Mucosa of rectum (tissue), 2 donors: ENCODE measurements at regions not wholly inside any gene's neighbourhood (a gene's known extent, or its start where the extent isn't known, plus 50 kb on each side); places are given as distances from the start of the nearest gene placed in this dataset.

Source experiments
- H3K27ac ChIP-seq, 2 donors: one replicate each; pipeline ENCODE4 v1.7.0; 2013; ENCODE audit warnings: inconsistent platforms in 2 of 2, low read depth in 2 of 2, low read length in 2 of 2
- H3K27me3 ChIP-seq, 2 donors: one replicate each; pipeline ENCODE4 v1.7.0; 2013; ENCODE audit warnings: low read length in 2 of 2; ENCODE audit not compliant: control insufficient read depth in 2 of 2, insufficient read depth in 2 of 2
- H3K36me3 ChIP-seq, 2 donors: one replicate each; pipeline ENCODE4 v1.7.0; 2013; ENCODE audit warnings: low read length in 2 of 2; ENCODE audit not compliant: control insufficient read depth in 2 of 2, insufficient read depth in 2 of 2
- H3K4me1 ChIP-seq, 2 donors: one replicate each; pipeline ENCODE4 v1.7.0; 2013; ENCODE audit warnings: low read length in 2 of 2, mild to moderate bottlenecking in 1 of 2; ENCODE audit not compliant: control insufficient read depth in 2 of 2, insufficient read depth in 2 of 2
- H3K4me3 ChIP-seq, 2 donors: one replicate each; pipeline ENCODE4 v1.7.0; 2013; ENCODE audit warnings: low read length in 2 of 2
- H3K9ac ChIP-seq, 2 donors: one replicate each; pipeline ENCODE4 v1.7.0; 2013; ENCODE audit warnings: low read length in 2 of 2, low read depth in 1 of 2, mild to moderate bottlenecking in 1 of 2
- H3K9me3 ChIP-seq, 2 donors: one replicate each; pipeline ENCODE4 v1.7.0; 2013; ENCODE audit warnings: low read length in 2 of 2; ENCODE audit not compliant: control insufficient read depth in 2 of 2
- donor health status: healthy.
- donor health status: Normal muscosa, but diverticular disease.

DNA sequence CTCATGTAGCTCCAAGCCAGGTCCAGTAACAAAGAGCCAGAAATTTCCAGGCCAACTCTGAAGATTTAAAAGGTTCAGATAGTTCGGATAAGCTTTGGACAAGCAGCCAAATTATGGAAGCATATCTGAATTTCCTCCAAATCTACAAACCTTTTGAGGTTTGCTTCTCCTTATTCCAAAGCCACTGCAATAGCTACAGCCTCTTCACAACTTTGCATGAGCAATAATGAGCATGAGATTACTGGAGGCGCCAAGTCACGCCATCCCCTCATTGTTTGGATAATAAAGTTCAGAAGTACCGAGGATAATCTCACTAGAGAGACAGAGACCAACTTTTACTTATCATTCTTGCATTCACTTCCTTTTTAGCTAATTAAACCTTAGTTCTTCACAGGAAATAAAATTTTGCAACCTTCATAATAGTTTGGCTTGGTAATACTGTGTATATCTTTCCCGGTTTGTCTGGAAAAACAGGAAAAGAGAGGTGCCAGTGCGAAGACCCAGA is 329.6 kb upstream of the RSPO3 start:
- H3K27me3 ChIP-seq, result no peaks in the 10 kb centered on the region
- H3K4me3 ChIP-seq, result no peak overlapping the region
- H3K4me1 ChIP-seq, result no peaks in the 10 kb centered on the region
- H3K9ac ChIP-seq, result no peak overlapping the region
- H3K27ac ChIP-seq, result no peak overlapping the region
- no peaks in the 10 kb centered on the region for H3K36me3 ChIP-seq
- H3K9me3 ChIP-seq, result no peaks in the 10 kb centered on the region

DNA sequence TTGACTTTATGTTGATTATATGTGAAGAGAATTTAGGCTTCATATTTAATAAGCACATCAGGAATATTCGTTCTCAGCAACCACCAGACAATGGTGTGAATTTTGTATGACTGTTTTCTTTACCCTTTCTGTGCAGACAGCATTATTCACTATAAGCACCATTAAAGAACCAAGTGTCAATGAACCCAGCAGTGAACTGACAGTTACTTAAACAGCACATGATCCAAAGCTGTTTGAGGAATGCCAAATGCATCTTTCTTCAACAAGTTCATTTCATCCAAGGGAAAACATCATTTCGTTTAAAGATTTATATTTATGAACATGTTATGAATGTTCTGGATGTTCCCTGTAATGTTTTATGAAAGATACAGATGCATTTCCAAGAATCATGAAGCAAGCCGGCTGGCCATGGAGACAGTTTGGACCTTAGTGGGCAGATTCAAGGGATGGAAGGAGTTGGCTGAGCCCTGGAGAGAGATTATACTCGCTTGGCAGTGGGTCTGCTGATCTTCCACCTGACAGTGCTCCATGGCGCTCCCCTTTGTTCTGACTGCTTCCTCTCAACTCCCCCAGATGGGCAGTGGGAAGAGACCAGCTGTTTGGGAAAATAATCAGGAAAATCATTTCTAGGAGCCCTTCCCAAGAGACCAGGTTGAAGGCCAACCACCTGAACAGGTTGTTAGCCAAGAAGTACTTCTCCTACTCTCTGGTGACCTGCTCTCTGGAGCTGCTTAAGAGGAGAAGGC is 326.0 kb upstream of the RSPO3 start:
- Histone ChIP-seq H3K36me3 (no peaks in the 10 kb centered on the region), H3K9ac (no peak overlapping the region), H3K27me3 (no peaks in the 10 kb centered on the region), H3K4me3 (no peak overlapping the region), H3K27ac (no peak overlapping the region), H3K9me3 (no peaks in the 10 kb centered on the region), H3K4me1 (no peaks in the 10 kb centered on the region)

DNA sequence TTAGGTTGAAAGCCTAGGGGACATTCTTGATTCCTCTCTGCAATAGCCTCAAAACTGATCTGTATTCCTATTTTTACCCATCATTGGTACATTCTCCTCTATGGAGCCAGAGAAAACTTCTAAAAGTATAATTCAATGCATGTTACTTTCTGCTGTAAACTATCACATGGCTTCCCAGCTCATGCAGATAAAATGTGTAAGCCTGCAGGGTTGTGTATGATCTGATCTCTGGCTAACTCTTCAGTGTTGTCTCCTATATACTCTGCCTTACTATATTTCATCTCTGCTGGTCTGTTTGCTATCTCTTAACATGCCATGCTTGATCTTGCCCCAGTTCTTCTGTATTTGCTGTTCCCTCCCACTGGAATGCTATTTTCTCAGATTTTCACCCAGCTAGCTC is 323.3 kb upstream of the RSPO3 start:
- no peaks in the 10 kb centered on the region for H3K9me3 ChIP-seq
- H3K27me3 ChIP-seq, result no peaks in the 10 kb centered on the region
- no peak overlapping the region for H3K27ac ChIP-seq
- no peak overlapping the region for H3K4me3 ChIP-seq
- H3K9ac ChIP-seq, result no peak overlapping the region
- no peaks in the 10 kb centered on the region for H3K4me1 ChIP-seq
- H3K36me3 ChIP-seq, result no peaks in the 10 kb centered on the region

DNA sequence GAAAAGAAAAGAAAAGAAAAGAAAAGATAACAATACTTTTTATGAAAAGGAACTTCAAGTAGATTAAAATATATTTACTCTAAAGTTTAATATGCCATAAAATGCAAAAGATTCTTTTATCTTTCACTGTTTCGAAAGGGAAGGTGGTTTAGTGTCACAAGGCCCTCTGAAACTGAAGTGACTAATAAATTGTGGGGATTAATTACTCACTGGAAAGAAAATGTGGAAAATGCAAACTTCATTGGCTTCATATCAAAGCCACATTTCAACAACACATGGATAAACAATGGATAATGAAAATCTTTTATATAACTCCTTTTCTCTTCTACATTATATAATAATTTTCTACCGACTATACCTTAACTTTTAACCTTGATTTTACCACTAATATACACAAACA is 320.5 kb upstream of the RSPO3 start:
- Histone ChIP-seq H3K4me1 (no peaks in the 10 kb centered on the region), H3K9me3 (no peaks in the 10 kb centered on the region), H3K27me3 (no peaks in the 10 kb centered on the region), H3K9ac (no peak overlapping the region), H3K4me3 (no peak overlapping the region), H3K27ac (no peak overlapping the region), H3K36me3 (no peaks in the 10 kb centered on the region)

DNA sequence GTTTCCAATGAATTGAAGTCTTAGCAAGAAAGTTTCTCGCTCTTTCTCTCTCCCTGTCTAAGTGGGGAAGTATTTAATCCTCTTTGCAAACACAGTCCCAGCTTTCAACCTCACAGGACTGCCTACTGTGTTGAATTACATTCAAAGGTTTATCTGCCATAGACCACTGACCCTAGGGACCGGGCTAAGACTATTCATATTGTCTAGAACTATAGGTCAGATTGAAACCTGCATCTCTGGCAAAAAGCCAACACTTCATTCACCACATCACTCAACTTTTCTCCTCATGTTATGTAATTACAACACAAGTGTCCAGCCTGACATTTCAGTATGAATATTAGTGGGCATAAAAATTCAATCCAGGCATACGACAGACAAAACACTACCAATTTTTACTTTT is 314.7 kb upstream of the RSPO3 start:
- H3K4me3 ChIP-seq, result no peak overlapping the region
- H3K27me3 ChIP-seq, result no peaks in the 10 kb centered on the region
- H3K27ac ChIP-seq, result no peak overlapping the region
- H3K36me3 ChIP-seq, result no peaks in the 10 kb centered on the region
- H3K4me1 ChIP-seq, result no peaks in the 10 kb centered on the region
- no peak overlapping the region for H3K9ac ChIP-seq
- H3K9me3 ChIP-seq, result no peaks in the 10 kb centered on the region

DNA sequence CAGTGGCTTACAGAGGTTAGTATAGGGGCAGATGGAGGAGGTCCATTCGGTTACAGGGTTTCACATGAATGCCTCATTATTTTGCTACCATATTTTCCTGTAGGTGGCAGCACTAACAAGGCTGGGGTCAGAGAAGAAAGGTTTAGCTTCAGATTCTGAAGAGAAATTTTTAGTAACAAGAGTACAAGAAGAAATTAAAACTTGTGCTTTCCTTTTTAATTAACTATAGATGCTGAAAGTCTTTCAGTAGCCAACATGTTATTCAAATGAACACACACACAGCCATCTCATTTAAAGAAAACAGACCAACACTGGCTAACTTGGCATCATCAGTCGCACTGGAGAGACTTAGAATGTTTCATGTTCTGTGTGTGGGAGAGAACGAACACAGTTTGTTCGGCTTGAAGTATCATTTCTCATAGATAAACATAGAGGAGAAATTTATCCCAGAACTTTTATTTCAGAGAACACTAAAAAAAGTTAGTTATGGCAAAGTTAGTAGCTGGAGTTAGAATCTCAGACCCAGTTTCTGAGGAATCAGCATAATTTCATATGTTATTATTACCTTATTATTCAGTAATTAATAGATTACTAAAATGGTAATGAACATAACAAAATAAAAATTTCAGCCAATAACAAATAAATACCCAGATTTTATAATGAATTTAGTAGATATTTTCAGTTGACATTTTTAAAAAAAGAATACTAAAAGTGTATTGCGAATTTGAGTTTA is 314.0 kb upstream of the RSPO3 start:
- Histone ChIP-seq H3K36me3 (no peaks in the 10 kb centered on the region), H3K4me1 (no peaks in the 10 kb centered on the region), H3K27me3 (no peaks in the 10 kb centered on the region), H3K4me3 (no peak overlapping the region), H3K27ac (no peak overlapping the region), H3K9ac (no peak overlapping the region), H3K9me3 (no peaks in the 10 kb centered on the region)

DNA sequence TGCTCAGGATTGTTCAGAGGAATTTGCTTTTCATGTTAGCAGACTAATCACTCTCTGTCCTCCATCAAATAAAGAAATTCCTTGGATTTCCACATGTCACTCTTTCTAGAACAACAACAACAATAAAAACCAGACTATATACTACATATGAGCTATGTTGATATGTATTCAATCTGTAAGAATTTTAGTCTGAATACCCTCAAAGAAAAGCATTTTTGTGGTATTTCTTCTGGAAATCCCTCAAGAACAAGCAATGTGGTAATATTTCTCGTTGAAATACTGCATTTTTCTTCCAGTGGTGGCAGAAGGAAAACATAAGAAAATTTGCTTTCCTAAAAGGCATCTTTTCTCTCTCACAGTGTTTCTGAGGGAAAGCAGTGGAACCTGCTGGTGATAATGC is 312.6 kb upstream of the RSPO3 start:
- no peaks in the 10 kb centered on the region for H3K4me1 ChIP-seq
- no peak overlapping the region for H3K4me3 ChIP-seq
- H3K9me3 ChIP-seq, result no peaks in the 10 kb centered on the region
- H3K36me3 ChIP-seq, result no peaks in the 10 kb centered on the region
- H3K9ac ChIP-seq, result no peak overlapping the region
- H3K27me3 ChIP-seq, result no peaks in the 10 kb centered on the region
- no peak overlapping the region for H3K27ac ChIP-seq

DNA sequence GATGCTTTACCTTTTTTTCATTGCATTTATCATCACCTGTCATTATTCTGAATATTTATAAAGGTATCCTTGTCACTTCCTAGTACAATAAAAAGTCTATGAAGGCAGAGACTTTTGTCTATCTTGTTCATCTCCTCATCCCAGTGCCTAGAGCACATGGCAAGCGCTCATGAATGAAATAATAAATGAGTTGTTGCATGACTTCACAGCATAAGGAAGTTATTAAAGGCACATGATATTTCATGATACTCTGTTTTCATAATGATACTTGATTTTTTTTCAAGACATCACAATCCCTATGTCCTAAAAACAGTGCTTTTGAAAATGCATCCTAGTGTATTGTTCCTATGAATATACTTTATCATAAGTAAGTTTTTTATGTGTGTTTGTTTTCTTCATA is 310.6 kb upstream of the RSPO3 start:
- Histone ChIP-seq H3K4me1 (no peaks in the 10 kb centered on the region), H3K27me3 (no peaks in the 10 kb centered on the region), H3K27ac (no peak overlapping the region), H3K9ac (no peak overlapping the region), H3K9me3 (no peaks in the 10 kb centered on the region), H3K4me3 (no peak overlapping the region), H3K36me3 (no peaks in the 10 kb centered on the region)

DNA sequence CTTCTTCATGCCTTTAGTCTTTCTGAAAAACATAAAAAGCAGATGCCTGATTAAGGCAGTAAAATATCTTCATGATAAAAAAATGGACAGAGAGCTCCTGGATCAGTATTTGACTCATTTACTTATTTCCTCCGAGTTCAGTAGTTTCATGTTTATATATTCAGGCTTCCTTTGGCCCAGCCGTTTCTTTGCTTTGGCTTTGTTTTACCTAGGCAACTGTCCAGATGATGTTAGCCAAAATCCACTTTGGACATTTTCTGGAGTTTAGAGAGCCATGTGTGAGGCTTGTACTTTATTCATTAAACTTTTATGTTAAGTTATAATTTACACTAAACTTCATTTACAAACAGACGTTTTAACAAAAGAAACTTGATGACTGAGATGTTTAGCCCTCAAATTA is 307.1 kb upstream of the RSPO3 start:
- Histone ChIP-seq H3K4me3 (no peak overlapping the region), H3K27ac (no peak overlapping the region), H3K9me3 (no peaks in the 10 kb centered on the region), H3K27me3 (no peaks in the 10 kb centered on the region), H3K36me3 (no peaks in the 10 kb centered on the region), H3K4me1 (no peaks in the 10 kb centered on the region), H3K9ac (no peak overlapping the region)

DNA sequence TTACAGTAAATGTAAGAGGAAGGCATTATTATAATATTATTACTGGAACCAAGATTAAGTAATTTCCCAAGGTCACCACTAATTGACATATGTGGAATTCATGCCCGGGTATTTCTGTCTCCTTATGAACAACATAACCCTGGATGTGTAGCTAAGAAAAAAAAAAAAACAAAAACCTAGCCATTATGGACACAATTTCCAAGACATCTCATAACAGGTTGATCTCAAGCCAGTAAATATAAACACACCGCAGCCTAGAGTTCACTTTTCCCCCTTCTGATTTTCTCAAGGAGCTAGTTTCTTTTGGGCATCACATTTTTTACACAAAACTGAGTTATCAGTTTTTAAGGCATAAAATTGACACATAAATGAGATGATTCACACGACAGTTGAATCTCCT is 306.5 kb upstream of the RSPO3 start:
- Histone ChIP-seq H3K27ac (no peak overlapping the region), H3K9ac (no peak overlapping the region), H3K4me1 (no peaks in the 10 kb centered on the region), H3K9me3 (no peaks in the 10 kb centered on the region), H3K36me3 (no peaks in the 10 kb centered on the region), H3K27me3 (no peaks in the 10 kb centered on the region), H3K4me3 (no peak overlapping the region)
